Central memory CD4-positive, alpha-beta T cell (primary cell): ENCODE measurements at regions not wholly inside any gene's neighbourhood (a gene's known extent, or its start where the extent isn't known, plus 50 kb on each side); places are given as distances from the start of the nearest gene placed in this dataset.
"Not testable (repeated sequence)": the region's sequence is repeated elsewhere in the genome, so short reads cannot be mapped to it uniquely, and the experiment has no call there.

Experiments used
- DNase-seq: peaks from one replicate; pipeline ENCODE4 v3.0.0; 2022

DNA sequence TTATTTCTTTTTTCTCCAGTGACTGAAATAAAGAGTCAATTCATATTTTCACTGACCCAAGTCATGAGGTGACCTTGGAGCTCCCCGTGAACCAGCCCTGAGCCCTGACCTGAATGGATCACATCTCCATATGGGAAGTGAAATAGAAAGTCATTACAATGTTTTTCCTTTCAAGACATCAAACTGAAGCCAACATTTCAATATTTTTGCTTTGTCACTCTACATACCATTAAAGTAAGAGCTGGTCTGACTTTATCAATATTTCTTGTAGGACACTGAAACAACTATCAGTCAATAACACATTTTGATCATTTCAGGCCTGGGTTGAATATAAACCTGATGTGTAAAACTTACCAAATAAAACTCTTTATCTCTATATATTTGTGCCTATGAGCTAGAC, 249.8 kb upstream of the PHF14 start:
- no peak for DNase-seq

DNA sequence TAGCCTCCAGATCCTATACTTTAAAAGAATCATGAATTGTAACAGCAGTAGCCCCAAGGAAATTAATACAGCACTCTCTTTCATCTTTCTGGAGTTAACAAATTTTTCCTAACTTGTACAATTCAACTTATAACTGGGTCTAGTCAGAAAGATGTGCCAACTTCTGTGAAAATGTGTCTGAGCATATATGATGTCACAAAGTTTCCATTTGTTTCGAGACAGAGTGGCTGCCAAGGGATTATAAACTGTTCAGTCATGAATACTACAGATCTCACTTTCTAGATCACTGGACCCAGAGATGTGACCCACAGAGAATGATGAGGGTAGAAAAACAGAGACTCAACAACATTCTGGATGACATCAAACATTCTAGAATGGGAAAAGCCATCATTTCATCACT, 249.2 kb upstream of the PHF14 start:
- DNase-seq = no peak

DNA sequence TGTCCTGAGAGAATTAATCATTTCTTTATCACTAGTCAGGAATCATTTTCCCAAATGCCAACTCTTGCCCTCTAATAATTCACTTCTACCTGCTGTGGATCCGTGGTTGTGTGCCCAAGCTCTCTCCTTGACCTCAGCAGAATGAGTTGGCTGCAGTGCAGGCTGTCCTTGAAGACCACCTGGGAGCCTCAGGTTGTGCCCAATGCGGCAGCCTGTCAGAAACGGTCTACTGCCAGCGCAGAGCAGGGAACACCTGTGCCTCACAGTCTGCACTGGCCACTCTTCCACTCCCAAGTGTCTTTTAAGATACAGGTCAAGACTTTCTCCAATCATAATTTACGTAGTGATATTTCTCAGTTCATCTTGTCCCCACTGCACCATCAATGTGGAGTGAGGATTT, 246.0 kb upstream of the PHF14 start:
- no peak for DNase-seq

DNA sequence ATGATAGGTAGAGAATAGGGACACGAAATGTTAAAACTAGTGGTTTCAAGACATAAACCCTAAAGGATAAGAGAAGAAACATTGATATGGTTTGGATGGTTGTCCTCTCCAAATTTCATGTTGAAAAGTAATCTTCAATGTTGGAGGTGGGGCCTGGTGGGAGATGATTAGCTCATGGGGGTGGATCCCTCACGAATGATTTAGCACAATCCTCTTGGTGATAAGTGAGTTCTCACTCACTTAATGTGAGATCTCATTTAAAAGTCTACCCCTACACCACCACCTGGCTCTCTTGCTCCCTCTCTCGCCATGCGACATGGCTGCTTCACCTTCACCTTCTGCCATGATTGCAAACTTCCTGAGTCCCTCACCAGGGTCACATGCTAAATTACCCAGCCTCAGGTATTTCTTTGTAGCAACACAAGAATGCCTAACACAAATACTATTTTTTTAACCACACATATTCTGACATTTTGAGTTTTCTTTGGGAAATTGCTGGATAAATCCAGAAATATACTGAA, 242.4 kb upstream of the PHF14 start:
- DNase-seq = no peak

DNA sequence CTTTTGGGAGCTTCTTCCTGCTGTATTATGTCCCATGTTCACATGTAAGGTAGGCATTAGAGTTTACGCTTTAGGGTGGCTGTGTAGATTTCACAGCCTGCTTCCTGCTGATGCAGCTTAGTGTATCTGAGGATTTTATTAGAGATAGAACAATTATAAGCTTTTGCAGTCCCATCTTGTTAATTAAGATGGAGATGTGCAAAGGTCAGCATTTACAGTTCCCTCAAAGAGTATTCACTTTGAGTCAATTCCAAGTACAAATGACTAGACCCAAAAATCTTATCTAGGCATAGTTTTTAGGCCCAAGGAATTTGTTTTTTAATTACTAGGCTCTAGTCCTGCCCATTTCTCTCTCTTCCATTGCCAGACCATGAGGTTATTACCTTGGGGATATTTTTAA, 239.9 kb upstream of the PHF14 start:
- no peak for DNase-seq

DNA sequence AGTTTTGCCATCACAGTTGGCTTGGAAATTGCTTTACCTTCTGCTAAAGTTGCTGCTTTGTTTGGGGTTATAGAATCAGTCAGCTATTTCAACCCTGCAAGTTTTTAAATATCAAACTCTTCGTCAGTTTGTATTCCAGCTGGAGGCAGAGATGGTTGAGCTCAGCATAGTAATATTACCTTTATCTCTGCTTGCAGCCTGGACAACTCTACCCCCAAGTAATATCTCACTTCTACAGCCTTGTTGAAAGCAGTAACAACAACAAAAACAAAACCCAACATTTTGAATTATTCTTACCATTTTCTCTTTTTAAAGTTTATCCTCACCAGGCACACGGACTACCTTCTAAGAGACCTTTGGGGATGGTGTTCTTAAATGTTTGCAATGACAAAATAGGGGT, 239.1 kb upstream of the PHF14 start:
- DNase-seq = no peak

DNA sequence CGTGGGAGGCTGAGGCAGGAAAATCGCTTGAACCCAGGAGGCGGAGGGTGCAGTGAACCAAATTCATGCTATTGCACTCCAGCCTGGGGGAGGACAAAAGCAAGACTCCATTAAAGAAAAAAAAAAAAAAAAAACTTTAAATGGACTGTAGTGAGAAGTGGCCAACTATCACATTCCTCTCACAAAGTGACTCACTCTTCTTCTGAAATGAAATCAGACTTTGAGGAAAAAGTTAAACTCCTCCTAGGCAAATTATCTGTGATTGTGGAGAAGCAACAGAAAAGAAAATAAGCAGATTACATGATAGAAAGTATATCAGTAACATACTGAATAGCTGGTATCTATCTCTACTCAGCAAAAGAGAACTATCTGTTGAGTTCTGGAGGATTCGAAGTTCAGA, 234.3 kb upstream of the PHF14 start:
- DNase-seq = no peak

DNA sequence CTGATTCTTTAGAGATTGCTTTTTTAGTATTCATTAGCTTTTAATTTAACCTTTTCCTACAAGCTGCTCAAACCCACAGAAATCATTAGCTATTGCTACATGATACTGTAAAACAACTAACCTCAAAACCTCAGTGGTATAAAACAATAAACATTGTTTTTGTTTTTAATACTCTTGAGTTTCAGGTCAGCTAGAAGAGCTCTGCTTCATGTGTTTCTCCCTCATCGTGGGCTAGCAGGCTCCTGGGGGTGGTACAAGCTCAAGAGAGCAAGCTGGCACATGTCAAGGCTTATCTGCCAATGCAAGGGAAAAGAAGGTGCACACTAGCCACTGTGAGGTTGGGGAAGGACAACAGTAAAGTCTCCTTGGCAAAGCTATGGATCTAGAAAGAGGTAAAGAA, 232.9 kb upstream of the PHF14 start:
- DNase-seq = no peak

DNA sequence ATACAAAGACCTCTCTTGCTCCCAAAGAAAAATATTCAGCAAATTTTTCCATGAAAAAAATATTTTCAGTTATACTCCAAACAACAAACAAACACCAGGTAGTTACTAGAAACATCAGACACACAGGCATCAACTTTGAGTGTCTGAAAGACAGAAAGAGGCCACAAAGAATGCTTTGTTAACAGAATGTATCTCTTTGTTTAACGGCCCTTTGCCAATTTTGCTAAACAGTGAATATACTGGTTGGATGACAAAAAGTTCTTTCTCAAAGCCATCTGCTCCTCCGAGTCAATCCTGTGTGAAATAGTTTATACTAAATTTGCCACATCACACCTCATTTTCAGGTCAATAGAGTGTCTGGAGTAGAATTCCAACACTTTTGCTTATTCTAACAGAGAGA, 216.7 kb upstream of the PHF14 start:
- DNase-seq = no peak

DNA sequence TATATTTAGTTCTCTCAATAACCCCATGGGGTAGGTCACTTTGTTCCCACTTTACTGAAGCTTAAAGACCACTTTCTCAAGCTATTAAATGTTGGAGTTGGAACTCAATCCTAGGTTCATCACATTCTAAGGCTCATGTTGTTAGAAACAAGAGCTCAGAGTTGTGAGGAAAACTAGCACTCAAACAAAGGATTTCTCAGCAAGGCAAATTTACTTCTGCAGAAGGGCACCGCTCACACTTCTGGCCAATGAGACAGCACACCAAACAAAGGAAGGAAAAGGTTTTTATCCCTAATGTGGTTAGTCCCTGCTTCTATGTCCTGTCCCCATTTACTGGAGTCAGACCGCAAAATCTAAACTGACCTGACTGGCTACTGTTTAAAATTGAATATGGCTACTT, 214.6 kb upstream of the PHF14 start:
- no peak for DNase-seq

DNA sequence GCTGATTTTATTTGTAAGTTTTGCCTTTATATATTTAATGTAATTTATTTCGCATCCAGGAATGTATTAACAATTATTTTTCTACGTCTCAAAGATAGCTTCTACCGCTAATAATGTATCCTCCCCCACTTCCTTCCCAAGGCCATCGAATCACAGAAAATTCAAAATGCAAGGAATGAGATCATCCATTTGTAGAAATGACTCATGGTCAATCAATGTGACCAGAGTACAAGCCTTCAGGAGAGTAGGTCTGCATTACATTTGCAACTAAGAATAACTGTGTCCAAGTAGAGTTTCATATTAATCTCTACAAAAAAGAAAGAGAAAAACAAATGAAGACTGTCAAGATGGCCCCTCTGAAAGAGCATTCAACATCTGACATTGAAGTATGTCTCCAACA, 205.9 kb upstream of the PHF14 start:
- DNase-seq = no peak

DNA sequence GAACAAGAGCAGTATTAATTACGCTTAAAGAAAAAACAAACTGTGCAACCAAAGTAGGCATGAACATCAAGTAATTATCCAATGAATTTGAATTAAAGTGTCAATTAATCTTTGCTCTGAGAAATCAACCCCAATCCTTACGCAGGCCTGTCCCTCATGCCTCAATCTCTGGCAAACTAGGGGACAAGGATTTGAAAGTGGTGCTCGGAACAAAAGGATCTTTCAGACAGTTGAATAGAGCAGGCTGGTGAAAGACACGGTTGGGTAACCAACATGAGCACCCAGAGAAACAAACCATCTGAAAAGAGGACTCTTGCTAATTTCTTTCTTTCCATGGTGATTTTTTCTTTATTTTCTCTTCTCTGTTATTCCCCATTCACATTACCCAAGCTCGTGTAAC, 203.5 kb upstream of the PHF14 start:
- DNase-seq = no peak

DNA sequence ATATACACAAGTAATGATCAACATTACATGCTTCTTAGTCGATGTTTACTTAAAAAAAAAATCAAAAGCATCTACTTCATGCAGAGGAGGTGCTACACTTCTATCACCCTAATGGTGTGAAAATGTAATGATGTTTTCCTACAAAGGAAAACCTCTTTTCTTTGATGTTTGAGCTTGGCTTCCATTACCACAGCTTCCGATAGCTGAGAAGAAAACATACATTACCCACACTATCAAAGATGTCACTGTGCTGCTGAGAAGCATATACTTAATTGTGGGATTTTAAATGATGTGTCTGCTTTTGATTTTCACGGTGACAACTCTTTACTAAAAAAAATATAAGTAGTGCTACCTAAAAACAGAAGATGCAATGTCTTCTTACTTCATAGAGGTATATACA, 200.2 kb upstream of the PHF14 start:
- no peak for DNase-seq

DNA sequence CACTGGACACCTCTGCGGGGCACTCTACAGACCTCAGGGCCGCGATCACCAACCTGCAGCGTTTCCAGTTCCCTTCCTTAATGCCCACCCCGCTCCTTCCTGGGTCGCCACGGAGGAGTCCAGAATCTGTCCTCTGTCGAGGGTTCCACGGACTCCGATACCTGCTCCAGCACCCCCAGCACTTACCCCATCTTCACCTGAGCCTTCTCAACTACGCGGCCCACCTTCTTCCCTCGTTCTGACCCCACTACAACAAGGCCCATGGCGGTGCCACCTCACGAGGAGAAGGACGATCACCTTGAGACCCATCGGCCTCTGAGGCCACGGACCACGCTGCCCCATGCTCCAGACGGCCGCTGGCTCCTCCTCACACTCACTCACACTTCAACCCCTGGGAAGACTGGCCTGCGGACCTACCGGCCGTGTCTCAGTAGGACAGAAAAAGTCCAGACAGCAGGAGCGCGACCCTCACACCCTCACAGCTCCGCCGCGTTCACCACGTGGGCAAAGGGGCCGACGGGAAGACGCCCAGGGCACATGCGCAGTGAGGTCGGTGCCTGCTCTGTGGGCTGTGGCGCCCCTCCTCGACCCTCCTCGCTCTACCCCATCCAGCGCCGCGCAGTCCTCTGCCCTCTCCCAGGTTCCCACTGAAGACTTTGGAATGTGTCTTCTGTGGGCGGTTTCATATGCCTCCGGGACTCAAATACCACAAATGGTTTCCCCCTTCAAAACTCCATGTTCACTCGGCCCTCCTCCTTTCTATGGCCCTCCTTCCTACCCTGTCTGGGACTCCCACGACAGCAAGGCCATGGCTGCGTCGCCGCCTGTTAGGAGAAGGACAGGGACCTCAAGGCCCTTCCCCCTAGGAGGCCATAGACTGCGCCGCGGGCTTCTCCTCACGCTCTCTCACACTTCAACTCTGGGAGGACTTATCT, 193.9 kb upstream of the PHF14 start:
- no peak for DNase-seq

DNA sequence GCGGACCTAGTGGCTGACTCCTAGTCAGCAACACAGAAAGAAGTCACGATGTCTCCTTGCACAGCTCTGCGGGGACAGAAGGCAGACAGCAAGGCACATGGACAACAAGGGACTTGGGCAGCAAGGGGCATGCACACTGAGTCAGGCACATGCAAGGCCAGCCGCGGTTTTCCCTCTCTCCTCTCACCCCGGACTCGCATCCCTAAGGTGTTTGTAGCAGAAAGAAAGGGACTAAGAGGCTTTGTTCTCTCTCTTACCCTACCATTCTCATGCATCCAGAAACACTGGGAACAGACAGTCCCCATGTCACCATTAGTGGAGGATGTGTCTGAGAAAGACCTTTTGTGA, 193.3 kb upstream of the PHF14 start:
- DNase-seq = no peak

DNA sequence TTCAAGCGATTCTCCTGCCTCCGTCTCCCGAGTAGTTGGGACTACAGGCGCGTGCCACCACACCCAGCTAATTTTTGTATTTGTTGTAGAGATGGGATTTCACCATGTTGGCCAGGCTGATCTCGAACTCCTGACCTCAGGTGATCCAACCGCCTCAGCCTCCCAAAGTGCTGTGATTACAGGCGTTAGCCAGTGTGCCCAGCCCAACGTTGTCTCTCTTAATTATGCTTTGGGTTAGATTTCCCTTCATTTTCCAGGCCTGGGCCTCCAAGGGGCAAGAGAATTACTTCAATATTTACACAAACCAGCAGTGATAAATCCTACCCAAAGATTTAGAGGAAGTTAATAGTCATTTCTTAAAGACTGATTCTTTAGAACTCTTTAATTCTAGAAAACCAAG, 186.7 kb upstream of the PHF14 start:
- not testable (repeated sequence) for DNase-seq

DNA sequence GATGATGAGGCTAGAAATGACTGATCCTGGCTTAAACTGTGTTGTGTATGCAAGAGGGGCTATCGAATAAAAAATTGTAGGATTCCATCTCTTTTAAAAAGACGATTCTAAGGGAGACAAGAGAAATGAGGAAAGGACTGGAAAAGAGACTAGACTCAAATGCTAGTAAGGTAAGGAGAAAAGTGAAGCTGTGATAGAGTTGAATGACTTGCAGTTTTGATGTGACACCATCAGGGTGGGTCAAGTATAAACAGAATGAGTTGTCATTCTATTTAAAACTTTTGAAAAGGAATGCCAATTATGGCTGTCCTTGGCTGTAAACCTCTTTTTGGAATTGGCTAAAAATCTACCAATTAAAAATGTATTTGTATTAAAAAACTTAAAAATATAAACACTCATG, 184.5 kb upstream of the PHF14 start:
- no peak for DNase-seq

DNA sequence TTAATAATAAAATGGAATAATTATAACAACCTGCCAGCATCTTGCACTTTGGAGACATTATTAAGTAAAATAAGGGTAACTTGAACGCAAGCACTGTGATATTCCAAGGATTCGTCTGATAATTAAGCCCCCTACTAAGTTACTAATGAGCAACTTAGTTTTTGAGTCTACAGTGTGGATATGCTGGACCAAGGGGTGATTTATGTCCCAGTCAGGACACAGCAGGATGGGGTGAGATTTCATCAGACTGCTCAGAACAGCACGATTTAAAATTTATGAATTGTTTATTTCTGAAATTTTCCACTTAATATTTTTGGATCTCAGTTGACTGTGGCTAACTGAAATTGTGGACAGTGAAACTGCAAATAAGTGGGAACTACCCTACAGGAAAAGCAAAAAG, 182.8 kb upstream of the PHF14 start:
- DNase-seq = no peak

DNA sequence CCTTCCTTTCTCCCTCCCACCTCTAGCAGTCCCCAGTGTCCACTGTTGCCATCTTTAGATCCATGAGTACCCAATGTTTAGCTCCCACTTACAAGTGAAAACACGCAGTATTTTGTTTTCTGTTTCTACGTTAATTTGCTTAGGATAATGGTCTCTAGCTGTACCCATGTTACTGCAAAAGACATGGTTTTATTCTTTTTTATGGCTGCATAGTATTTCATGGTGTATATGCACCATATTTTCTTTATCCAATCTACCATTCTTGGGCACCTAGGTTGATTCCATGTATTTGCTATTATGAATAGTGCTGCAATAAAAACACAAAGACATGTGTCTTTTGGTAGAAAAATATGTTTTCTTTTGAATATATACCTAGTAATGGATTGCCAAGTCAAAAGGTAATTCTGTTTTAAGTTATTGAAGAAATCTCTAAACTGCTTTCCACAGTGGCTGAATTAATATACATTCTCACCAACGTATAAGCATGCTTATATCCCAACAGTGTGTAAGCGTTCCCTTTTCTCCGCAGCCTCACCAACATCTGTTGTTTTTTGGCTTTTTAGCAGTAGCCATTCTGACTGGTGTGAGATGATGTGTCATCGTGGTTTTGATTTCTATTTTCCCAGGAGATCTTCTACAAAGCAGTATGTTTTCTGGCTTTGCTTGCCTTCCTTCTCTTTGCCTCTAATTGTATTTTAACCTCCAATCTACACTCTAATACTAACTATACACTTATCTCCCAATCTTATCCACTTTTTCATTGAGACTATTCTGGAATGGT, 179.5 kb upstream of the PHF14 start:
- DNase-seq = no peak

DNA sequence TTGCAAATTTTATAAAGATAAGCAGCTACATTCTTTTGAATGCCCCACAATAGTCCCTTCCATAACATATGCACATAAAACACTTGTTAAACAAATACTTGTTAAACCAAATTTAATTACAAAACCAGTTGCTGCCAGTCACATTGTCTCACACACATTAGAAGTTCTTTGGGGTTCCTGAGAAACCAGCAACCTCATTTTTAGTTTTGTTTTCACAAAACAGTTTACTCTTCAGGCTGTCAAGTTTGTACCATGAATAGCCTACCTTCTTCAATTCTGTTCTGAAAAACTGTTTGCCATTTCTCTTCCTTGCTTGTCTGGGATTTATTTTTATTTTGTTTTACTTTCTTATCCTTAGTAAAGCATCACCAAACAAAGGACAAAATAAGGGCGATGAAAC, 176.5 kb upstream of the PHF14 start:
- DNase-seq = no peak

DNA sequence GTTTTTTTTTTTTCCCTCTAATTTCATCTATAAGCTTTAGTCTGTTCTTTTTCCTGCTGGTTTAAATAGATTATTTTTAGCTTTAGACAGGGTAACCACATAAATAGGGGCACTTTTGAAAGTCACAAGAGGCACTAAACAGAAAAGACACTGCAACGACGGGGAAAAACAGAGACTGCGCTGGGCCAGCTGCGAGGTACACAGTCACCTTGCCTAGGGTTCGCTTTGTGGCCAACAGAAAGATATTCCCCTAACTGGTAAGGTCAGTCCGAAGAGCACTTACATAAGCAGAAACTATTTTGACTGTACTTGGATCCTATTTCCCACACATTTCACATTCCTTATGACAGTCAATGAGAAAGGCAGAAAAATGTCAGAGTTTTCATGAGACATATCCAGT, 175.6 kb upstream of the PHF14 start:
- DNase-seq = no peak

DNA sequence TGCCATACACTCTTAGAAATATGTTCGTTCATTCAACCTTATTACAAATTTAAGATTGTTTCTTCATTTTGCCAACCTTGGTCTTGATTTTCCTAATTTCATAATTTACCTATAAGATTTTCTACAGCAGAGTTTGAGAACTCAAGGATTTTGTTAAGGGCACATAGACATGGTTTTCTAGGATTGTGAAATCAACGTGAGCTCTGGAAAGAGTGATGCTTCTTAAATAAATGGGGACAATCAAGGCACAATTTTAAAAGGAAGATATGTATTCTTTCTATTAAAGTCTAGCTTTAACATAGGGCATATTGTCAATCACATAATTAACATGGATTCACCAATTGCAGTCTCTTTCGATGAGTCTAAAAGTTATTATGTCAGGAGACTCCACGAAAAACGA, 174.2 kb upstream of the PHF14 start:
- no peak for DNase-seq

DNA sequence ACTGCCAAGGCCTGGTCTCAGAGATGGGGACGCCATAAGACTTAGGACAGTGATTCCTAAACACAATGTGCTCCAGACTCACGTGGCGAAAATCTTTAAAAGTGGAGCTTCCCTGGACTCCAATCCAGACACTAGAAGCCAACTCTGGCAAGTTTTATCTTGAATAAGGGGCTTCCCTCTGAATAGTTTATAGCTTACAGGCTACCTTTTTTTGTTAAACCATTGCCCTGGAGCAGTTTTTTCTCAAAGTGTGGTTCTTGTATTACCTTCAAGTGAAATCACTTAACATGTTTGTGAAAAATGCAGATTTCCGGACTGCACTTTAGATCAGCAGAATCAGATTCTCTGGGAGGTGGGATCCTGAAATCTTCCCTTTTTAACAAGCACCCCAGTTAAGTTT, 171.7 kb upstream of the PHF14 start:
- no peak for DNase-seq

DNA sequence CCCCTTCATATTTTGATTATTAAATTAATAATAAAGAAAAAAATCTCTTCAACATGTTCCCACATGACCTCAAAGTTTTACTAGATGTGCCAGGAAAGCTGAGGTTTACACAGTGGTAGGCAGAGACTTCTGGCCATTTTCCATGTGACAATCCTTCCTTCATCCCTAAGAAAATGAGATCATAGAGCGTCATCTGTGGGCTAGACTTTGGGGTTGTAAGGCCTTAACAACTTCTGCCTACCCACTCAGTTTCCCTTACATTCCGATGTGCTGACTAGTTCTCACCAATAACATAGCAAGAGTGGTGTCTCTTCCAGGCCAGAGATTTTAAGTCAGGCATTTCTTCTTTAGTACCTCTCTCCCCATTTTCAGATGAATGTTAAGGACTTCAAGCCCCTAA, 171.1 kb upstream of the PHF14 start:
- no peak for DNase-seq
